ENCODE measurements at regions not wholly inside any gene's neighbourhood (a gene's known extent, or its start where the extent isn't known, plus 50 kb on each side); places are given as distances from the start of the nearest gene placed in this dataset.

- Histone ChIP-seq H2BK120ac (ENCODE audit: low read depth, low read length) (no peak overlapping the region), H3K18ac (ENCODE audit: low read length) (no peak overlapping the region), H4K8ac (ENCODE audit: low read depth, low read length) (no peak overlapping the region), H3K4me3 (ENCODE audit: low read length in 2 of 2) (no peak overlapping the region), H2BK12ac (ENCODE audit: low read length) (no peak overlapping the region), H3K4me1 (ENCODE audit: control insufficient read depth in 2 of 2, insufficient read depth in 1 of 2, low read depth in 1 of 2, low read length in 2 of 2) (no peaks in the 10 kb centered on the region), H2BK15ac (ENCODE audit: low read length) (no peak overlapping the region), H2AK5ac (ENCODE audit: low read depth, low read length) (no peak overlapping the region), H3K4ac (ENCODE audit: low read length) (no peak overlapping the region), H2AFZ (ENCODE audit: low read length) (no peak overlapping the region), H3K36me3 (replicated peaks in 1 of 2; ENCODE audit: control insufficient read depth in 2 of 2, insufficient read depth in 2 of 2, low read length in 2 of 2) (no peaks in the 10 kb centered on the region), H3K27me3 (ENCODE audit: control insufficient read depth in 3 of 3, insufficient read depth in 3 of 3, low read depth in 1 of 3, low read length in 3 of 3) (no peaks in the 10 kb centered on the region), H2BK5ac (ENCODE audit: low read length) (no peak overlapping the region), H3K23ac (ENCODE audit: low read depth, low read length, poor library complexity) (no peak overlapping the region), H3K9me3 (replicated peaks in 1 of 2; ENCODE audit: control insufficient read depth in 2 of 2, insufficient read depth in 1 of 2, low read depth in 1 of 2, low read length in 2 of 2) (no peaks in the 10 kb centered on the region), H4K91ac (ENCODE audit: low read depth, low read length, poor library complexity) (no peak overlapping the region), H3K4me2 (ENCODE audit: insufficient read depth, low read length, poor library complexity, severe bottlenecking) (no peak overlapping the region), H3K9ac (ENCODE audit: low read depth, low read length, poor library complexity) (no peak overlapping the region), H3K27ac (replicated peaks; ENCODE audit: low read length) (no peak overlapping the region), H3K14ac (ENCODE audit: low read length) (no peak overlapping the region), H3K79me1 (ENCODE audit: low read depth, low read length) (no peaks in the 10 kb centered on the region)
- DNase-seq (ENCODE audit: low spot score), result no peak
- no CpG with 5 or more reads among the region's 5 CpGs for WGBS, 2 donors (ENCODE audit: extremely low coverage in 2 of 2, insufficient read length in 2 of 2, insufficient replicate concordance in 1 of 2)
Measured at GRCh38 chrX:22406201-22406737, 133.6 kb downstream of the CBLL2 start.

- Histone ChIP-seq H3K23ac (ENCODE audit: low read depth, low read length, poor library complexity) (no peak overlapping the region), H4K8ac (ENCODE audit: low read depth, low read length) (no peak overlapping the region), H3K4me3 (ENCODE audit: low read length in 2 of 2) (no peak overlapping the region), H2BK15ac (ENCODE audit: low read length) (no peak overlapping the region), H3K4ac (ENCODE audit: low read length) (no peak overlapping the region), H3K27ac (replicated peaks; ENCODE audit: low read length) (no peak overlapping the region), H3K9me3 (replicated peaks in 1 of 2; ENCODE audit: control insufficient read depth in 2 of 2, insufficient read depth in 1 of 2, low read depth in 1 of 2, low read length in 2 of 2) (no peaks in the 10 kb centered on the region), H2BK120ac (ENCODE audit: low read depth, low read length) (no peak overlapping the region), H4K91ac (ENCODE audit: low read depth, low read length, poor library complexity) (no peak overlapping the region), H3K14ac (ENCODE audit: low read length) (no peak overlapping the region), H3K18ac (ENCODE audit: low read length) (no peak overlapping the region), H3K36me3 (replicated peaks in 1 of 2; ENCODE audit: control insufficient read depth in 2 of 2, insufficient read depth in 2 of 2, low read length in 2 of 2) (no peaks in the 10 kb centered on the region), H3K9ac (ENCODE audit: low read depth, low read length, poor library complexity) (no peak overlapping the region), H2BK12ac (ENCODE audit: low read length) (no peak overlapping the region), H3K27me3 (ENCODE audit: control insufficient read depth in 3 of 3, insufficient read depth in 3 of 3, low read depth in 1 of 3, low read length in 3 of 3) (no peaks in the 10 kb centered on the region), H2BK5ac (ENCODE audit: low read length) (no peak overlapping the region), H3K4me2 (ENCODE audit: insufficient read depth, low read length, poor library complexity, severe bottlenecking) (no peak overlapping the region), H2AFZ (ENCODE audit: low read length) (no peak overlapping the region), H3K79me1 (ENCODE audit: low read depth, low read length) (no peaks in the 10 kb centered on the region), H3K4me1 (ENCODE audit: control insufficient read depth in 2 of 2, insufficient read depth in 1 of 2, low read depth in 1 of 2, low read length in 2 of 2) (no peaks in the 10 kb centered on the region), H2AK5ac (ENCODE audit: low read depth, low read length) (no peak overlapping the region)
- DNase-seq (ENCODE audit: low spot score), result no peak
- no CpG with 5 or more reads among the region's 1 CpG for WGBS, 2 donors (ENCODE audit: extremely low coverage in 2 of 2, insufficient read length in 2 of 2, insufficient replicate concordance in 1 of 2)
Measured at GRCh38 chrX:22409418-22409817, 136.7 kb downstream of the CBLL2 start.

DNA sequence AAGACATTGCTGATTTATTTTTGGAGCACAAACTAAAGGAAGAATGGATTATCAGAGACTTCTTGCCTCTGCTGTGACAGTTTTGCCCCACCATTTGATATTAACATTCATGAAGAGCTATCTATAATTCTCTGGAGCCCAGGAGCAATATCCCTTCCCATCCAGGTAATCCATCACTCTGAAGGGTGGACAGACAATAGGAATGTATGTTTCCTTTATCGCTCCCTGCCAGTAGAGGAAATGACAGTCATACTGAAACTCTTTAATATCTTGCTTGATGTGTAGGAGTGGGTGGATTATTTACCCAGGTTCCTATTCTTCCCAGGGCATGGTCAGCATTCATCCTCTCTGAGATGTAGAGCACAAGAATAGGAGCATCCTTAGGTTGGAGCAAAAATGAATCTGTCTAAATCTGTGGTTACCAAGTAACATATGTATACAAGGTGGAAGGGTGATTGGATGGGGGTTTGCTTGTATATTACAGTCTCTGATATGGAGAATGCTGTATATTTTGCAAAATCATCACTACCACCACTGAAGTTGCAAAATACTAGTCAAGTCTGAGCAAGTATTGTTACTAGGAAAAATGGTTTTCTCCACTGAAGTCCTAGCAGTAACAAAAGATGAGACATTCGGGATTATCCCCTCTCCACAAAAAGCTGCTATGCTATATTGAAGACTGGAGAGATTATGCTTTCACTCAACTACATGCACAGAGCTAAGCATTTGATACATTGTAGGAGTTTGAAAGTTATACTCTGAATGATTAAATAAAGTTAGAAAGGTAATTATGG is 151.6 kb downstream of the CBLL2 start:
- Histone ChIP-seq H3K79me1 (ENCODE audit: low read depth, low read length) (no peaks in the 10 kb centered on the region), H4K91ac (ENCODE audit: low read depth, low read length, poor library complexity) (no peak overlapping the region), H3K4ac (ENCODE audit: low read length) (no peak overlapping the region), H3K9ac (ENCODE audit: low read depth, low read length, poor library complexity) (no peak overlapping the region), H3K4me2 (ENCODE audit: insufficient read depth, low read length, poor library complexity, severe bottlenecking) (no peak overlapping the region), H2BK5ac (ENCODE audit: low read length) (no peak overlapping the region), H2AK5ac (ENCODE audit: low read depth, low read length) (no peak overlapping the region), H3K14ac (ENCODE audit: low read length) (no peak overlapping the region), H3K36me3 (replicated peaks in 1 of 2; ENCODE audit: control insufficient read depth in 2 of 2, insufficient read depth in 2 of 2, low read length in 2 of 2) (no peaks in the 10 kb centered on the region), H3K9me3 (replicated peaks in 1 of 2; ENCODE audit: control insufficient read depth in 2 of 2, insufficient read depth in 1 of 2, low read depth in 1 of 2, low read length in 2 of 2) (no peaks in the 10 kb centered on the region), H2BK15ac (ENCODE audit: low read length) (no peak overlapping the region), H3K27me3 (ENCODE audit: control insufficient read depth in 3 of 3, insufficient read depth in 3 of 3, low read depth in 1 of 3, low read length in 3 of 3) (no peaks in the 10 kb centered on the region), H3K23ac (ENCODE audit: low read depth, low read length, poor library complexity) (no peak overlapping the region), H4K8ac (ENCODE audit: low read depth, low read length) (no peak overlapping the region), H3K4me1 (ENCODE audit: control insufficient read depth in 2 of 2, insufficient read depth in 1 of 2, low read depth in 1 of 2, low read length in 2 of 2) (no peaks in the 10 kb centered on the region), H2BK120ac (ENCODE audit: low read depth, low read length) (no peak overlapping the region), H2BK12ac (ENCODE audit: low read length) (no peak overlapping the region), H2AFZ (ENCODE audit: low read length) (no peak overlapping the region), H3K18ac (ENCODE audit: low read length) (no peak overlapping the region), H3K4me3 (ENCODE audit: low read length in 2 of 2) (no peak overlapping the region), H3K27ac (replicated peaks; ENCODE audit: low read length) (no peak overlapping the region)
- DNase-seq (ENCODE audit: low spot score), result no peak
- WGBS, 2 donors (ENCODE audit: extremely low coverage in 2 of 2, insufficient read length in 2 of 2, insufficient replicate concordance in 1 of 2), result no CpG with 5 or more reads among the region's 2 CpGs

DNA sequence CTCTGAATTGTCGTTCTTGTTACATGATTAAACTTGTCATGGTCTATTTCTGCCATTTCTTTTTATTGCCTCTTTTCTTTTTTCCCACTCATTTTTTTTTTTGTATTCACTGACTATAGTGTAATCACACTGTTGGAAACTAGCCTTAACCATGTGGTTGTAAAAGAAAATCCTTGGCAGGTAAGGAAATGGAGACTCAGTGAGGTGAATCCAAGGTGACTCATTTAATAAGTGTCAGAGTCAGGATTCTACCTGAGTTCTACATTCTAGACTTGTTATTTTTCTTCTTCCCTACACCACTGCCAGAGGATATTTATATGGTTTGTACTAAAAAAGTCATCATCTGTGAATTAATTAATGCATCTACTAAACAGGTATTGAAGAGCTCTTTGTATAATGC is 152.2 kb downstream of the CBLL2 start:
- no peaks in the 10 kb centered on the region for H3K36me3 ChIP-seq (replicated peaks in 1 of 2; ENCODE audit: control insufficient read depth in 2 of 2, insufficient read depth in 2 of 2, low read length in 2 of 2)
- no peak overlapping the region for H2AFZ ChIP-seq (ENCODE audit: low read length)
- H4K8ac ChIP-seq (ENCODE audit: low read depth, low read length), result no peak overlapping the region
- H3K18ac ChIP-seq (ENCODE audit: low read length), result no peak overlapping the region
- H3K9ac ChIP-seq (ENCODE audit: low read depth, low read length, poor library complexity), result no peak overlapping the region
- H2AK5ac ChIP-seq (ENCODE audit: low read depth, low read length), result no peak overlapping the region
- no peak overlapping the region for H2BK12ac ChIP-seq (ENCODE audit: low read length)
- no peak overlapping the region for H2BK5ac ChIP-seq (ENCODE audit: low read length)
- no peaks in the 10 kb centered on the region for H3K9me3 ChIP-seq (replicated peaks in 1 of 2; ENCODE audit: control insufficient read depth in 2 of 2, insufficient read depth in 1 of 2, low read depth in 1 of 2, low read length in 2 of 2)
- H3K27ac ChIP-seq (replicated peaks; ENCODE audit: low read length), result no peak overlapping the region
- no peak overlapping the region for H3K4ac ChIP-seq (ENCODE audit: low read length)
- H3K14ac ChIP-seq (ENCODE audit: low read length), result no peak overlapping the region
- H3K4me1 ChIP-seq (ENCODE audit: control insufficient read depth in 2 of 2, insufficient read depth in 1 of 2, low read depth in 1 of 2, low read length in 2 of 2), result no peaks in the 10 kb centered on the region
- H3K27me3 ChIP-seq (ENCODE audit: control insufficient read depth in 3 of 3, insufficient read depth in 3 of 3, low read depth in 1 of 3, low read length in 3 of 3), result no peaks in the 10 kb centered on the region
- no peak overlapping the region for H3K4me2 ChIP-seq (ENCODE audit: insufficient read depth, low read length, poor library complexity, severe bottlenecking)
- H4K91ac ChIP-seq (ENCODE audit: low read depth, low read length, poor library complexity), result no peak overlapping the region
- DNase-seq (ENCODE audit: low spot score), result no peak
- no peak overlapping the region for H3K4me3 ChIP-seq (ENCODE audit: low read length in 2 of 2)
- H3K79me1 ChIP-seq (ENCODE audit: low read depth, low read length), result no peaks in the 10 kb centered on the region
- no CpG with 5 or more reads among the region's 1 CpG for WGBS, 2 donors (ENCODE audit: extremely low coverage in 2 of 2, insufficient read length in 2 of 2, insufficient replicate concordance in 1 of 2)
- H2BK15ac ChIP-seq (ENCODE audit: low read length), result no peak overlapping the region
- H3K23ac ChIP-seq (ENCODE audit: low read depth, low read length, poor library complexity), result no peak overlapping the region
- H2BK120ac ChIP-seq (ENCODE audit: low read depth, low read length), result no peak overlapping the region

Measured in neuronal stem cell (in vitro differentiated cells).